ENCODE measurements at regions not wholly inside any gene's neighbourhood (a gene's known extent, or its start where the extent isn't known, plus 50 kb on each side); places are given as distances from the start of the nearest gene placed in this dataset.

DNA sequence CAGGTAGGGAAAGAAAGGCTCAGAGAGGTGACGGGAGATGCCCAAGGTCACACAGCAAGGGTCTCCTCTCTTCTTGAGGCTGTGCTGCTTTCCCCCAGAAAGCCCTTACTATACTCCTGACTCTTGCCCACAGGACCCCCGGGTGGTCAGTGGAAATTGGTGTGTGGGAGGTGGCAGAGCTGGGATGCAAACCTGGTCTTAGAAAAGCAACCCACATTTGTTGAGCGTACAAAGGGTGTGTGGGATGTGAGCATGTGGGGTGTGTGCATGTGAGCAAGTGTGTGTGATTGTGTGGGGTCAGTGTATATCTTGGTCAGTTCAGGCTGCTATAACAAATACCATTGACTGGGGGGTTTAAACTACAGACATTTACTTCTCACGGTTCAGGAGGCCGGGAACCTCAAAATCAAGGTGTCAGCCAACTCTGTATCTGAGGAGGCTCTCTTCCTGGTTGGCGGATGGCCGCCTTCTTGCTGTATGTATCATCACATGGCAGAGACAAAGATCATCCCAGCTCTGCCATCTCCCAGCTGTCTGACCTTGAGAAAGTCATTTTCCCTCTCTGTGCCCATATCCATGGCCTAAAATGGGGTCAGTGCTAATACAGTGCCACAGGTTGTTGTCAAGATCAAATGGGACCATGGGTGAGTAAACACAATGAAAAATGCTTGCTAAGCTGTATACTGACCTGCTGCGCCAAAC is 268.5 kb downstream of the PTPRU start:
- DNase-seq (ENCODE audit: low spot score): no peak

DNA sequence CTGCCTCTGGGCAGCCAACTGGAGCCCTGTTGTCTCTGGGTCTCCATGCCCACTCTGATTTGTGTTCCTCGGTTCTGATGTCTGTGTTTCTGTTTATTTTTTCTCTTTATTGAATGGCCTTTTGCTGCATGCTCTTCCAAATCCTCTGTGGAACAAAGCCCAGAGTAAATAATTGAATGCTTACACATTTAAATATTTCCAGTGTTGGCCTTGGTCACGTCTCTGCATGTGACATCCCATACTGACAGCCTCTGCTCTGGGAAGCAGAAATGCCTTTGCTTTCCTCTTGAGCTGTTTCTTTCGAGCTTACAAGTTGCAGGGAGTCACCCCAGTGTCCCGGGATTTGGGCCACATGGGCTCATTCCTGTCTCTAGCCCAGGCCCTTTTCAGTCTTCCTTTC is 267.9 kb downstream of the PTPRU start:
- DNase-seq (ENCODE audit: low spot score): no peak

DNA sequence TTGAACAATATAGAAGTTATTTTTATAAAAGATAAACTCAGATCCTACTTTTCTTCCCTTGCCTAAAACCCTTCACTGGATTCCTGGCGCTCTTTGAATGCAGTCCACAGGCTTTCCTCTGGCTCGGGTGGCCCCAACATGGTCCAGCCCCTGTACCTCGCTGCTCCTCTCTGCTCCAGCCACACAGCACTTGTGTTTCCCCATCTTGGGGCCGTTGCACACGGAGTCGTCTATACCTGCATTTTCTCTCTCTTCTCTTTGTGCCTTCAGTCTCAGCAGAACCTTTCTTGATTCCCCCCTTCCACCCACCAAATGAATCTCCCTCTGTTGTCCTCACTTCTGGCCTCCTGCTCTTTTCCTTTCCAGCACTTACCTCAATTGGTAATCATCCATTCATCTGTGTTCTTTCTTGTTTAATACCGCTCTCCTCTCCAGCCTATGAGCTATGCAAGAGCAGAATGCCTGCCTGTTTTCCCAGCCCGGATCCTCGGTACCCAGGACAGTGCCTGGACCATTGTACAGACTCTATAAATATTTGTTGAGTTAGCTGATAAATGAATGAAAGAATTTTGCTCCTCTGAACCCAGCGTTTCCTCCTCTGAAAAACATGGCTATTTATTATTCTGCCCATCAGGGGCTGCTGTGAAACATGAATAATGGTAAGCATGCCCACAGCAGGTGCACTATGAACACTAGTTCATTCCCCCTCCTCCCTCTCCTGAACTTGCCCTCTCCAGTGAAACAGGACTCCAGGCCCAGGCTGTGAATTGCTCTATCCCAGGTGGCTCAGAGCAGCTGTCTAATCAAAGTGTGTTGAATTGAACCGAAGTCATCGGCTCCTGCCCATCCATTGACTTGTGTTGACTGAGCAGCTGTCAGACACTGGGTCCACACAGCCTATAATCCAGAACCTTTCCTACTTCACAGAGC is 266.9 kb downstream of the PTPRU start:
- no peak for DNase-seq (ENCODE audit: low spot score)

DNA sequence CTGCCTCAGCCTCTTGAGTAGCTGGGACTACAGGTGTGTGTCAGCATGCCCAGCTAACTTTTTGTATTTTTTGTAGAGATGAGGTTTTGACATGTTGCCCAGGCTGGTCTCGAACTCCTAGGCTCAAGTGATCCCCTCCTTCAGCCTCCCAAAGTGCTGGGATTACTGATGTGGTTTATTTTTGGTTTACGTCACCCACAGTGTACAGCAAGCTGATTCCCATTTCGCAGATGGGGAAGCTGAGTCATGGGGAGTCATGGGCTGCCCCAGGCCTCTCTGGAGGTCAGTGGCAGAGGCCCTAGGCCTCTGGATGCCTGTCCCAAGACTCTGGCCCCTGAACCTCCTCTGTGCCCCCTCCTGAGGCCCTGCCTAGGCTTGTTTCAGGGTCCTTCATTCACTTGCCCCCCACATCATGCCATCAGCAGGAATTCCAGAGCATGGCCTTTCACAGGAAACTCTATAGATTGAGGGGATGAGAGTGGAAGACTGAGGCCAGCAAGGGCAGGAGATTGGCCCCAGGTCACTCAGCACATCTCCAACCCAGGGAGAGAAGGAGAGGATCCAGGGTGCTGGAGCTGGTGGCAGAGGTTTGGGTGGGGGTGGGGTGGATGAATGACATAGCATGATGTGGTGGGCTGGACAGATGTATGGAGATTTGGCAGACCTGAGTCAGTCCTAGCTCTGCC is 266.0 kb downstream of the PTPRU start:
- no peak for DNase-seq (ENCODE audit: low spot score)

DNA sequence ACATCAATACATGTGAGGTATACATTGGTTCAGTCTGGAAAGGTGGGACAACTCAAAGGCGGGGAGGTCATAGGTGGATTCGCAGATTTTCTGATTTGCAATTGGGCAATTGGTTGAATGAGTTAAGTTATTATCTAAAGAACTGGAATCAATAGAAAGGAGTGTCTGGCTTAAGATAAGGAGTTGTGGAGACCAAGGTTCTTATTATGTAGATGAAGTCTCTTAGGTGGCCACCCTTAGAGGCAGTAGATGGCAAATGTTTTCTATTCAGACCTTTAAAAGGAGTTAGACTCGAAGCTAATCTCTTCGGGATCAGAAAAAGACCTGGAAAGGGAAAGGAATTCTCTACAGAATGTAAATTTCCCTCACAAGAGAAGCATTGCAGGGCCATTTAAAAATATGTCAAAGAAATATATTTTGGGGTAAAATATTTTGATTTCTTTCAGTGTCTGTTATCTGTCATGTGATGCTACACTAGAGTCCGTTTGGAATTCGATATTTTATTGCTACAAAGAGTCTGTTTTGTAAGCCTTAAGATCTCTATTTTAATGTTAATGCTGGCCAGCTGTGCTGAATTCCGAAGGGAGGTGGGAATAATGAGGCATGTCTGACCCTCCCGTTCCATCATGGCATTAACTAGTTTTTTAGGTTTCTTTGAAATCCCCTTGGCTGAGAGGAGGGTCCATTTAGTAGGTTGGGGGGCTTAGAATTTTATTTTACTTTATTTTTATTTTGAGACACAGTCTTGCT is 265.1 kb downstream of the PTPRU start:
- no peak for DNase-seq (ENCODE audit: low spot score)

DNA sequence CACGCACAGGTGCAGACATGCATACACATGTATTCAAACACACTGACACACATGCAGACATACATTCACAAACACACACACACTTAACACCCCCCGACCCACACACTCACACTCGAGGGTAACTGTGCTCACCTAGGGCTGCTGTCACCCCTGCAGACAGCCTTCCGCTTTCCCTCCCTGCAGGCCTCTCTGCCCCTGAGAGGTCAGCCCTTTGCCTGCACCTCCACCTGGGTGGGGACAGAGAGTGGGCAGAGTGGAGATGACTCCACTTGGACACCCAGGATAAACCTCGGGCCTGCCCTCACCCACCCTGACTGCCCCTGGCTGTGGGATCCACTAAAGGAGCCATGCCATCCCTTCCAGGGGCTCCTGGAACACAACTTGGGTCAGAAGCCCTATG is 264.3 kb downstream of the PTPRU start:
- no peak for DNase-seq (ENCODE audit: low spot score)

DNA sequence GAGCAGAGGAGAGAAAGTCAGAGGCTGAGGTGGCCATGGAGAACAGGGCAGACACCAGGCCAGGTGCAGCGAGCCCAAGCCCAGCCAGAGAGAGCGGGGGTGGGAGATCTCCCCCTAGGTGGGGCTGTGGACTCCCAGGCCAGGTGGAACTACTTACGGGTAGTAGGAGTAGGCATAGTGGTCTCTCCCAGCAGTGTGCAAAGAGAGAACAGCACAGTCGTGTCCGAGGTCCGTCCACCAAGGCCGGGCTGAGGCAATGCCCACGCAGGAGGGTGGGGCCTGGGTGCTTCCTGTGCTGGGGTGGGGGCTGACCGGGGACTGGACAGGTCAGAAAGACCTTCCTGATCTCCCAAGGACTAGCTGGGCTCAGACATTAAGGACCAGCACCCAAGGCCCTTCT is 263.7 kb downstream of the PTPRU start:
- DNase-seq (ENCODE audit: low spot score): no peak

DNA sequence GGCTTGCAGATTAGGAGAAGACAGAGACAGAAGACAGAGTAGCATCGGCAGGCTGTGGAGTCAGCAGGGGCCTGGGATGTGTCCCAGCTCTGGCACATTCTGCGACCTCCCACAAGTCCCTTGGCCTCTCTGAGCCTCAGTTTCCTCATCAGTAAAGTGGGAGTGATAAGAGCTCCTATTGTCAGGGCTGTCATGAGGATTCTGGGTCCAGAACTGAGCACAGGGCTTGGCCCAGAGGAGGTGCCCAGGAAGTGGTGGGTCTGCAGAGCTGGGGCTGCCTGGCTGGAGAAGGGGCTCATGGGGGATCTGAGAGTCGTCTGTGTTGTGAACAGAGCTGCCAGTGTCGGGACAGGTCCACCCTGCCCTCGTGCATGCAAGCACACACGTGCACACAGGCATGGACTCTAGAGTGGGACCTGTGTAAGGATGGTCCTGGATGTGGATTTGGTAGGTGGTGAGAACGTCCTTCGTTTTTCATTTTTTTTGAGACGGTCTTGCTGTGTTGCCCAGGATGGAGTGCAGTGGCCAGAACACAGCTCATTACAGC is 262.9 kb downstream of the PTPRU start:
- DNase-seq (ENCODE audit: low spot score): no peak

DNA sequence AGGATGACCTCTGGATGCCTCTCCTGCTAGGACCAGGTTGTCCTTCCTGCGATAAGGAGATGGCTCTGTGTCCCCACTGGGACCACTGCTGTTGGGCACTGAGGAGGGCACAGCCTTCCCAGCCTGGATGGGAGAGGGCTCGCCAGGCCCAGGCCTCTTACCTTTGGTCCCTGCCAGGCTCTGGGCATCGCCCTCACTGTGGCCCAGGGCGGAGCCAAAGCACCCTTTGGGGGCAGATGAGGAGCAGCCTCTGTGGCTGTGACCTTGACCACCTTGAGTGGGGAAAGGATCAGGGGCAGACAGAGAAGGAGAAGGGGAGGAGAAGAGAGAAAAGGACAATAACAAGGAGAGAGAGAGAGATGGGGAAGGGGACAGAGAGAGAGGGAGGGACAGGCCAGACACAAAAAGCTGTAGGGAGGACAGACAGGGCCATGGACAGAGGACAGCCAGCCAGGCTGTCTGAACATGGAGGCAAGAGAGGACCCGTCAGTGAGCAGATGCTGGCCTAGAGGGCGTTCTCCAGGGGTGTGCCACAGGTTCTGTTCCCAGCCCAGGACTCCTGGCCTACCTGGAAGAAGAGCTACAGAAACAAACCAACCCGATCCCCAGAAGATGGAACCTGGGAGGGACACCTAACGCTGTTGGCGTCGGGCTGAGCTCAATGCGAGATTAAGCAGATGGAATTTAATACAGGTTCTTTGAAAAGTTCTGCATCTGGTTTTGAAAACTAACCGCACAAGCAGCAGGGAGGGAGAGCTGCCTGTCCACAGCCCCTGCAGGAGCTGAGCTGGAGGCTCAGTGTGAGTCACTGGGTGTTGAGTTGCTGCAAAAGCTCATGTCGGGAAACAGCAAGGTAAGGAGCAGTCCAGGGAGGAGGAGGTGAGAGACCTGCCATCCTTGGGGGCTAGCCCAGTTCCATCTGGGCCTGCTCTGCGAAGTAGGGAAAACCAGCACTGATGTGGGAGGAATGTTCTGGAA is 262.1 kb downstream of the PTPRU start:
- no peak for DNase-seq (ENCODE audit: low spot score)

DNA sequence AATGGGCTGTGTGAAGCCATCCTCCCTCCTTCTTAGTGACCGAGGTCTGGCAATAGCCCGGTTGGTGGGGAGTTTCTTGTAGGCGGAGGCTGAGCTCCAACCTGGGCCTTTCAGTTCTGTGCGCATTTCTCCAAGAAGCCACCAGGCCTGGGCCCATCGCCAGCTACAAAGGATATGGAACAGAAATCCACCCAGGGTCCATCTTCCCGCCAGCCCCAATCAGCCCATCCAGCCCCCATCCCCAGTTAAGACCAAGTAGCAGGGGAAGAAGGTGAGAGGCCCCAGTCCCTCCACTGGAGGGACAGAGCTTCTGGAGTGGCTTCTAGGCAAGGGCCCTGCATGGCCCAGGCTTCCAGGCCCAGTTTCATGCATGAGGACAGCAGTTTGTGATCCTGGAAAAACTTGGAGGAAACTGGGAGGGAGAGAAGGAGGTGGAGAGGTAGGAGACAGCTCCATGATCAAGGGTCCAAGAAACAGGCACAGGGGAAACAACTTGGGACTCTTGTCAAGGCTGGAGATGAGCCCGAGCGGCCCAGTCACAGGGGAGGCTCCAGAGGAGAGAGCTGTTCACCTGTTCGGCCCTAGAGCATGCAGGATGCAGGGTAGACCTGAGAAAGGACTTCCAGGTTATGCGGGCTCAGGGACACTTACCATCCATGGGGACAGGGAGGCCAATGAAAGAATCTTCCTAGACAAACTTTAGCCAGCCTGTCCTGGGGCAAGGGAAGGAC is 261.2 kb downstream of the PTPRU start:
- DNase-seq (ENCODE audit: low spot score): no peak

DNA sequence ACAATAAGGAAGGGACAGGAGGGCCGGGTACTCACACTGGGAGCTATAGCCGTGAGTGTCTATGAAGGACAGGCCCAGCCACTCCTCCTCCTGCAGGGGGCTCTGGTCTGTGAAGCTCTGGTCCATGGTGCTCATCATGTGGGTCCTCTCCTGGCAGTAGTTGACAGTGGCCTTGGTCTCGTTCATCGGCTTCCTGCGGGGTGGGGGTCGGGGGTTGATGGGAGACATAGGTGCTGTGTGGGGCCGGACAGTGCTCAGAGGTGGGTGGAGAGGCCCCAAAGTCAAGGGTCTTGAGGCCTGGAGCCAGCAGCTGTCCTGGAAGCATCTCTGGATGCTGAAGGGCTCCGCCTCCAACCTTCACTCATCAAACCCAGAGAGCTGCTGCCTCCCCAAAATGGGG is 260.4 kb downstream of the PTPRU start:
- DNase-seq (ENCODE audit: low spot score): no peak

DNA sequence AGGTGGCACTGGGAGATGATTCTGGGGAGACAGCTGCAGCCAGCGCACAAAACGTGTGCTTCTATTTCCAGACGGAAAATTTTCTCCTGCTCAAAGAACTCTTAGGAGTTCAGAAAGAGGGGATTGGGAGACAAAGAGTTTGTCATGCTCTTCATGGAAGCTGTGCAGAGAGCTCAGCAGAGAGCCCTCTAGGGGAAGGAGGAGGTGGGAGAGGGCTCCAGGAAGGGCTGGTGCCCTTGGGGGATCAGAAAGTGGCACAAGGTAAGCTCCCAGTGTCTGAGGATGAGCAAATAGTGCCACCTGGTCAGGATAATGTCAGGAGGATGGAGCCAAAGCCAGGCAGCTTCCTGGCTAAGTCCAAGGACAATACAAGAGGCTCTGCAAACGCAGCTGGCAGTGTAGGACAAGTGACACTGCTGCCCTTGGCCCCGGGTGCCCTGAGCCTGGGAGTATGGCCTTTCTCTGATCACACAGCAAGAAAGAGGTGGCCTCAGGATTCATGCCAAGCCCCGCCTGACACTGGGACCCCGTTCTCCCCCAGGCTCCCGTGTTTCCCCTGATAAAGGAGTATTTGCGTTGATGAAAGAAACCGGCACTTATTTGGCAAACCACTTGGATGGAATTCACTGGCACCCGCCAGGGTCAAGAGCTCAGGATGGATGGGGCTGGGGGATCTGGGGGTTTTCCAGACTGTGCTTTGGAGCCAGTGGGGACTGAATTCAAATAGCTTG is 254.0 kb downstream of the PTPRU start:
- peak; percentile 73 for DNase-seq (ENCODE audit: low spot score)

DNA sequence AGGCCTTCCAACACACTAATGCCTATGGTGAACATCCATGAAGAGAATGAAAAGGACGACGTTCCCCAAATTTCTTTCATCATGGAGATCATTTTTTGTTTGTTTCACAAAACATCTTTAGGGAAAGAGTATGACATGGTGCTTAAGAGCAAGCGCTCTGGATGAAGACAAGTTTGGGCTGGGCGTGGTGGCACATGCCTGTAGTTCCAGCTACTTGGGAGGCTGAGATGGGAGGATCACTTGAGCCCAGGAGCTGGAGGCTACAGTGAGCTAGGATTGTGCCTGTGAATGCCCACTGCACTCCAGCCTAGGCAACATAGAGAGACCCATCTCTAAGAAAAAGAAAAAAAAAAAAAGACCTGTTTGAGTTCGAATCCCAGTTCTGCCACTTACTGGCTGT is 253.1 kb downstream of the PTPRU start:
- DNase-seq (ENCODE audit: low spot score): no peak

DNA sequence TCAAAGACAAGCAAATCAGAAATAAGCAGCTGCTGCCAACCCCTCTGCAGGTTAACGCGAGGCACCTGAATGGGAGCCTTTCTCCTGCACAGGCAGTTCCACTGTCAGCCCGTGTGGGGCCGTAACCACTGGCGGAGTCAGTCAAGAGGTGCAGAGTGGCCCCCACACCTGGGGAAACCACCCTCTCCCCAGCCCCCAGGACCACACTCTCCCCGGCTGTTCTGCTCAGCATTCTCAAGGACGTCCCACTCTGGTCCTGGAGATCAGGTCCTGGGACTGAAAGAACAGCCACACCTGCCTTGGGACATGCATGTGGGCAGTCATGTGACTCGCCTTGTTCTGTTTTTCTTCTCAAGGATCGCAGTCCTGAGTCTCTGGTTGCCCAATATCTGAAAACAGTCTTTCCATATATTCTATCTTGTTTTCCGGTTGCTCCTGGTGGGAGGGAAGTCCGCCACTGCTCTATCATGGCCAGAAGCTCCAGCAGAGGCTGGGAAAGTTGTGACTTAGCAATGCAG is 252.5 kb downstream of the PTPRU start:
- DNase-seq (ENCODE audit: low spot score): no peak

DNA sequence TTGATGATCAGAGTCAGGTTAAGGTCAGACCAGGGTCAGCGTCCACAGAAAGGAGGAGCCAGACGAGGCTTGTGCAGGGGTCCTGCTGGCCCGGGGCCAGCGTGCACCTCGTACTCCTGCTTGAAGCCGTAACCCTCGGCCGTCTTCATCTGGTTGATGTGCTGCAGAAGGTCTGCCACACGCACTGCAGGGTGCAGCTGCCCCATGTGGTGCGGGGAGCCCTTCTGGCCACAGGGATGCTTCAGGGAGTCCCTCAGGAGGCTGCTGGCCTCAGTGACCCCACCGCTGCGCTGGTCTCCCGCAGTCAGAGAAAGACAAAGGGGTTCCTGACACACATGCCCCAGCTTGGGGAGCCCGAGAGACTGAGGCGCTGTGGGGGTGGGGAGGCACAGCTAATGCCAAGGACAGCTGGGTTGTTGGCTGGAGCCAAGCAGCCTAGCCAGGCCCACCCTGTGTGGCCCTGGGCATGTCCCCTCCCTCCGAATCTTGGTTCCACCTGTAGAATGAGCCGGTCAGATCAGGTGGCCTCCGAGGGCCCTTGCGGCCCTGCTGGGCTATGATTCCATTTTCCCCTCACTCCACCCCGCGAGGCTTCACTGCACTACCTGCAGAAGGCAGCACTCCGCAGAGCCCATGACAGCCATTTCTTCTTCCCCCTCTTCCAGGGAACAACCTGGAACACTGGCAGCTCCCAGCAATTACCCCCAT is 251.9 kb downstream of the PTPRU start:
- DNase-seq (ENCODE audit: low spot score): no peak

DNA sequence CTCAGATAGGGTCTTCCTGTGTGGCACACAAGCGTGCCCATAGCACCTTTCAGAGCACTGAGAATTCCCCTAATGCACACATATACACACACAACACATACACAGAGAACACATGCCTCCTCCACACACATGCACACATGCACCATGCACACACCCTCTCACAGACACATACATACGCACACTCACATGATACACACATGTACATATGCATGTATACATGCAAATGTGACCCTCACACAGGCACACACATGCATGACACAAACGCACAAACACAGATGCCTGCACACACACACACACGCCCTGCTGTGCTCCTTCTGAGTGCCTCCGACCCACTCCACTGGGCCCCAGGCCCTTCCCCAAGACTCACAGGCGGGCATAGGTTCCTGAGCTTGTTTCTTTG is 251.0 kb downstream of the PTPRU start:
- DNase-seq (ENCODE audit: low spot score): no peak

DNA sequence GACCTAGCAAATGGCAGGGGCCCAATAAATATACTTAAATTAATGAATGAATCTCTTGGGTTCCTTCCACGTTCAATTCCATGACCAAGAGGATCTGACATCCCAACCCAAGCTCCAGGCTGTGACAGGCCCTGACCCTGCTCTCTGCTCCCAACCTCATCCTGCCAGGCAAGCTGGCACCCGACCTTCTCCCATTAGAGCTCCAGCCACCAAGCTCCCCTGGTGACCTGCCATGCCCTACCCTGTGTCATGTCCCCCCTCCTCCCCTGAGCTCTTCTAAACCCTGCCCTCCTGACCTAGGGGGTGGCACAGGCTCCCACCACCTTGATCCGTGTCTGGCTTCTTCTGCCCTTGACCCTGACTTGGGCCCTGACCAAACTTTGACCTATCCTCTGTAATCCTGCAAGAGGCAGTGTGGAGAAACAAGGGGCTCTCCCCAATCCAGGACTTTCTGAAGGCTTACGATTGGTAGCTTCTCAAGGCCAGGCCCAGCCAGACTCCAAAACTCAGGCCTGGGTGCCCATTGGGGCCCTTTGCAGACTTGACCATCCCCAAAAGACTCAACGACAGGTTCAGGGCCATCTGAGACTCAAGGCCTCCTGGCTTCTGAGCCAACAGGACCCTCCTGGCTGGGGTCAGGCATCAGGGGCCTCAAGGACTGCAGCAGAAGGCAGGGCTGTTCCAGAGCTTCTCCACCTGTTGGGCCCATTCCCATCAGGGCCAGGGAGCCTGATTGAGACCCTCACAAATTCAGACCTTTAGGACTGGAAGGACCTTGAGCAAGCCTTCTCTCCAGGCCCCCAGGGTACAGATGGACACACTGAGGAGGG is 249.0 kb downstream of the PTPRU start:
- DNase-seq (ENCODE audit: low spot score): no peak
